Smooth muscle cell of the brain vasculature (primary cell): ENCODE measurements at regions not wholly inside any gene's neighbourhood (a gene's known extent, or its start where the extent isn't known, plus 50 kb on each side); places are given as distances from the start of the nearest gene placed in this dataset.
"Not testable (repeated sequence)": the region's sequence is repeated elsewhere in the genome, so short reads cannot be mapped to it uniquely, and the experiment has no call there.

ENCODE experiments used
- DNase-seq: peaks from one replicate; pipeline ENCODE4 v3.0.0-alpha.2; 2012; ENCODE audit warnings: low read depth, low spot score

DNA sequence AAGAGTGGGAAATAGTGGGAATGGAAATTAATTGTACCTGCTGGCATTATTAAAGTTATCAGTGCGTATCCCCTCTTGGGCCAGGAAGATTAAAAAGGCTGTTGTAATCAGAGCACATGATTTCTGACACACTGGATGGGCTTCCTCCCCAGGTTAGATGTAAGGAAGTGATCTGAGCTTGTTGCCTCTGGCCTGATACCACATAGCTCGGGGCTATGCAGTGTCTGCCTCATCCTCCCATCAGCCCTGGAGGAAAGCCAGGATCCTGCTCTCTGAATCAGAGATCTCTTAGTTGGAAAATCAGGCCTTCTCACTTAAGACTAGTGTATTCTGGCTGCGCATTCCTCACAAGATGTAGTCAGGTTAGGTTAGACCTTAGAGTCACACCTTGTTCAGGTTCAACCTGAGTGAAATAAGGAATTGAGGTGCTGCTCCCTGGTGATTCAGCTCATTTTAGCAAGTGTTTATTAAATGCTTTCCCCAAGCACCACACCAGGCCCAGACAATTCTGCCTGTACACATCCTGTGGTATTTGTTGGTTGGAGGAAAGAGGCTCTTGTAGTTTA is 108.2 kb upstream of the IKBKE start:
- DNase-seq: not testable (repeated sequence)

DNA sequence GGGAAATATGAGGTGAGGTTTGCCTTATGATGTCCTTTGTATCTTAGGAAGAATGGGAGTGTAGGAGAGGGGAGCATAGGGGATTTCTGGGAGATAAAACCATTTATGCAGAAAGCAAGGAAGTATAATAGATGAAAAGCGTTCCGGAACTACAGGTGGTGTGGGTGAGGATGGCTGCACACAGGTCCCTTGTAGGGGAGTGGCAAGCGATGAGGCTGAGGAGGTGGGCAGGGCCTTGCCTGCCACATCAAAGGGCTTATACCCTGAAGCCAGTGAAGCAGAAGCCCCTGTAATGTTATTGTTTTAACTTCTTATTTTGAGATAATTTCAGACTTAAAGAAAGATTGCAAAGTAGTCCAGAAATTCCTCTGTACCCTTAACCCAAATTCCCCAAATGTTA is 107.3 kb upstream of the IKBKE start:
- not testable (repeated sequence) for DNase-seq

GRCh38 chr1:206365271-206365670 is 105.0 kb upstream of the IKBKE start:
- not testable (repeated sequence) for DNase-seq

- not testable (repeated sequence) for DNase-seq
Measured at GRCh38 chr1:206366131-206366530, 104.1 kb upstream of the IKBKE start.

- not testable (repeated sequence) for DNase-seq
Measured at GRCh38 chr1:206366772-206367171, 103.5 kb upstream of the IKBKE start.

GRCh38 chr1:206367955-206368622 is 102.2 kb upstream of the IKBKE start:
- DNase-seq: not testable (repeated sequence)

GRCh38 chr1:206374725-206375124 is 95.6 kb upstream of the IKBKE start:
- DNase-seq: not testable (repeated sequence)

DNA sequence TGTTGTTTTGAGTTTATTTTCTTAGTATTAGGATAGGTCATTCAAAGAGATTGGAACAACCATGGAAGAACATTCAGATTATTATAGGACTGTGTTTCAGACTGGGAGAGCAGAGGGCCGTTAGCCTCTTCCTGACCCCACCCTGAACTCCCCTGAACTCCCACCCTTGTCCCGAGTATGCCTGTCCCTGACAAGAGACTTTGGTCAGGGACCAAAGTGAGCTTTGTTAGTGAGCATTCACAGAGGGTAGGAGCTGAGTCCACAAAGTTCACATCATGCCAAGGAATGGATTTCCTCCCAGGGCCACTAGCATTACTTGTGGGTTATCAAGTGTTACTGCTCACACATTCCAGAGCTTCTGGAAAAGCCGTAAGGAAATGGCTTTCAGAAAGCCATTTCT is 94.7 kb upstream of the IKBKE start:
- not testable (repeated sequence) for DNase-seq

GRCh38 chr1:206378506-206378905 is 91.8 kb upstream of the IKBKE start:
- DNase-seq: not testable (repeated sequence)

DNA sequence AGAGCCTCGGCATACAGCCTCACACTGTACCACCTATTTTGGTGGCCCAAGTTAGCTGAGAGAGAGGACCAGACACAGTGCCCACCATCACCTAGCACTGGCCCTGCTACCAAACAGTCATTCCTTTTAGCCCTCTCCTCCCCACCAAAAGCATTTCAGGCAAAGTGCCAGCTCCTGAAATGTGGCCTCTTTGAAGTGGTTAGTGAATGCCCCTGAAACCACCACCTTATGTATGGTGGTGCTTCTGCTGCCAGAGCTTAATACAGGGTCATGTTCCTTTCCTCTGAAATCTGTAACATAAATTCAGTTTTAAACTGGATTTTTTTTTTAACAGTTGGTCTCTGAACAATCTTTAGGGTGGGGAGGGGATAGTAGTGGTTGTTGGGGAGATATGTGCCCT is 91.0 kb upstream of the IKBKE start:
- not testable (repeated sequence) for DNase-seq

DNA sequence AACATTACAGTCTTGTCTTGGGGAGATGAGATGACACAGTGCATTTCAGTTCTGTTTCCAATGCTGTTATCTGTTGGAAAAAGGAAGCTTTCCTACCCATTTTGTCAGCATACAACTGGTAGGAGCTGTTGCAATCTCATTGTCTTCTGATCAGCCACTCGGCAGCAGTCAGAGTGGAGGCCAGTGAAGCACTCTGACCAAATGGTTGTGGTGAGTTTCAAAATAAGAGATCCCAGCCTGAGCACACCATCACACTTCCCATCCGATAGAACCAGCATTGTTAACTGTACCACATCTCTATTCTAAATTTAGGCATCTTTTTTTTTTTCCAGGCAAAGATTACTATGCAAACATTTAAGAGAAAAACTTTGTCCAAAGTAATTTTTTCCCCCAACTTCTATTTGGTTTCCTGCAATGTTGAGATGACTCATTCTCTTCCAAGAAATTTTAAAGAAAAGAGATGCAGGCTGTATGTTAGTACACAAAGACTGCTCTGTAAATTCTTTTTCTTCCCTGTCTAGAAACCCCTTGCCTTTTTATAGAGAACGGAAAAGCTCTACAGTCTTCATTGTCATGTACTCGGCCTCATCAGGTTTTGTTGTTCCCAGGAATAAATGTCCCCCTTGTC is 90.0 kb upstream of the IKBKE start:
- DNase-seq: not testable (repeated sequence)

DNA sequence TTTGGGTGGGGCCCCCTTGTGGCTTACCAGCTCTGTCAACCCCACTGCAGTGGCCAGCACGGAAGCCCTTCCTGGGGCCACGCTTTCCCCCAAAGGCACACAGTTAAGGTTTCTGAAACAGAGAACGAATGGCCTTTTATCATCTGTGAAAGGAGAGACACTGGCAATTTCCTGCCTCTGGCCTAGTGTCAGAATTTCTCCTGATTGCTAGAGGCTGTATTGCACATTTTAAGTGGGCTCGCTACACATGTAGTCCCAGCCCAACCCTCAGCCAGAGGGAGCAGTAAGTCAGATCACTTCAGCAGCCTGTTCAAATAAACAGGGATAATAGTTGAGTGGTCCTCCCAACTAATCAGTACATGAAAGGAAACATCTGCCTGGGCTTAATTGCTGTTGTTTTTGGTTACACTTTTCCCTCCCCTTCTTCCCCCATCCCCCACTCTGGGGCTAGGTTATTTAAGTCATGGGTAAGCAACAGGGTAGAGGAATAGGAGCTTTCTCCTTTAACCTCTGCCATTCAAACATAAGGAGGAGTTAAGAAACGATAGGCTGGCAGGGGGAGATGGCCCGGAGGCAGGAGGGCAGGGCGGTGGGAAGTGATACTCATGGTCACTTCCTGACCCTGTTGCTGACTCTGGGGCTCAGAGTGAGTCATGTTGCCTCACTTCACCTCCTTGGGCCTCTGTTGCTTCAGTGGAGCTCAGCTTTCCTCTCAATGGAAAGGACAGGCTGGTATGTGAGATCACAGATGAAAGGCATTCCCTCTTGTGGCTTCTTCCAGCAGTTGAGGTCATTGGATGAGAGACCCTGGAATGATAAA is 89.3 kb upstream of the IKBKE start:
- DNase-seq: not testable (repeated sequence)

DNA sequence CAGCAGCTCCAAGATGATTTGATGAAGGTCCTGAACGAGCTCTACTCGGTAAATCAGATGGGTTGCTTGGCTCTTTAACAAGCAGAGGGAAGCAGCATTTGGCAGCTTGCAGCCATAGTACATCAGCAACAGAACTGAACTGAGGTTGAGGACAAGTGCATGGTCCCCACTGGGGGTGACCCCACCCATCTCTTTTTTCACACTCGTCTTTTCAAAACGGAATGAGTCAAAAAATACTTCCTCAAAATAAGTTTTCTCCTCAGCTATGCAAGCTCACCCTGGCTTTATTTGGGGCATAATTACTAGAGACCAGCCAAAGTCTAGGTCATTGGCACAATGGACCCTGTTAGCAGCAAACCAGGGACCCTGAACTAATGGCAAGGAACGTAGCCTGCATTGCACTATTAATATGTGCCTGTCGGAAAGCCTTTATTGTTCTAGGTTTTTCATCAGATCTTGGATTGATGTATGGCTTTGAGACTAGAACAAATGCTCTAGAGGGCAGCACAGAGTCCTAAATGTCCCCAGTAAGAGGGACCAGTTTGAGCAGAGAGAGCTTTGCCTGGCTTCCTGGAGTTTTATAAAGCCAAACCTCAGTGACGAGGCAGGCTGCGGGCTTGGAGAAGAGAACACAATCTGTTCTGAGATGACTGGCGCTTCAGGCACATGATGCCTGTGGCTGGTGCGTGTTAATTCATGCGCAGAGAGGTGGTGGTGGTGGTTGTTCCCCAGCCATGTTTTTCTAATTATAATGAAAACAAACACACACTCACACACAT is 86.1 kb upstream of the IKBKE start:
- DNase-seq: peak; percentile 44

- not testable (repeated sequence) for DNase-seq
Measured at GRCh38 chr1:206384891-206385290, 85.4 kb upstream of the IKBKE start.

DNA sequence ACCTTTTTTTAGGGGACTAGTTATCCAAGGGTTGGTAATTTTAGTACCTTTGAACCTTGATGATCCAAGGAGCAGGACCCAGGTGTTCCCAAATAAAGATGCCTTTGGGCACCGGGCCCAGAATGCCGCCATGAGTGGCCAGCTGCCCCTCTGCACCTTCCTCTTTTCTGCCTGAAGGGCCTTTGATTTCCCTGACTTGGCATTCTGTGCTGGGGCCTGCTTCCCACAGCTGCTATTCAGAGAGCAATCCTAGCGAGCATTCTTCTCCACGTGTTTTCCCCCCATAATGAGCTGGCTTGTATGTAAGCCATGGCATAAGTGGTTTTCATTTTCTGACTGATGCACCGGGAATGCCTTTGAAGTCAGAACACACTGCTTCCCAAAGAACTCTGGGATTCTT is 82.6 kb upstream of the IKBKE start:
- DNase-seq: not testable (repeated sequence)

DNA sequence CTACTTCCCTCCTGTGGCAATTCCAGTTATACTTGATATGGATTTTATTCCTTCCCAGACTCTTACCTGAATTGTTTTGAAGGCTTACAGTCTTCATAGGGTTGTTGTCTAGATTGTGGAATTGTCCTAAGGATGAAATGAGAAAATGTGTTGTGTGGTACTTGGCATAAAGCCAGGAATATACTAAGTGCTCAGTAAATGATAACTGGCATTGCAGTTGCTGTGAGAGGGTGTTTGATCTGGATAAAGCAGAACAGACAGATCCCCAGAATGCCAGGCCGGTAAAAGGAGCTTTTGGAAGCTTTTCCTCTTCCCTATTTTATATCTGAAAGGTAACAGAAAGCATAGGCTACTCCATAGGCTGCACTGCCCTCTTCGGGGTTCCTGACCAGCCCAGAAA is 78.4 kb upstream of the IKBKE start:
- DNase-seq: not testable (repeated sequence)

GRCh38 chr1:206397501-206397900 is 72.8 kb upstream of the IKBKE start:
- DNase-seq: not testable (repeated sequence)

- DNase-seq: not testable (repeated sequence)
Measured at GRCh38 chr1:206398261-206398660, 72.0 kb upstream of the IKBKE start.

DNA sequence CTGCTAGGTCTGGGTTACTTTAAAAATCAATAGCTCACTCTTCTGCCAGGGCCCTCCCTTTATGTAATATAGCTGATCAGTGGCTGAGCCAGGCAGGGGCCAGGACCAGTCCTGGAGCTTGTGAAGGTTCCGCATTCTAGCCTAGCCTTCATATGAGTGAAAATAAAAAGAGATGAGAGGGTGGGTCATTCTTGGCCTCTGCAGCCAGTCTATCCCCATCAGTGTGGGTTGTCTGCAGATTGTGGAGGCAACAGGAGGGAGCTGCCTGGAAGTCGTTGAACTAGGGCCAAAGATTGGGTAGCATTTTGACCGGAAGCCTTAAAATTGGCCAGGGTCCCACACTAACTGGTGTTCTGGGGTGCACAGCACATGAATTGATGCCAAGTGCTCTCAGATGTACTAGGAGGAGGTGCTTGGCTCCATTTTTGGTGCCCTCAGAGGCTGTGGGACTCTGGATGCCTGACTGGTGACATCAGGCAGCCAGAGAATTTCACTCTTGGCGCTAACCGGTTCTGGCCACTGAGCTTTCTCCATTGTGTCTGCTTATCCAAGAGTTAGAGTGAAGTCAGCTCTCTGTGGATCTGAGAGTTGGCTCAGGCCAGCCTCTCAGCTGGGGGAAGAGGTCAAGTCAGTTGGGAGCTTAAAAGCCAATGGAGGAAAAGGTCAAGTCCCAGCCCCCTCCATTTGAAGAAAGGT is 66.5 kb upstream of the IKBKE start:
- not testable (repeated sequence) for DNase-seq

DNA sequence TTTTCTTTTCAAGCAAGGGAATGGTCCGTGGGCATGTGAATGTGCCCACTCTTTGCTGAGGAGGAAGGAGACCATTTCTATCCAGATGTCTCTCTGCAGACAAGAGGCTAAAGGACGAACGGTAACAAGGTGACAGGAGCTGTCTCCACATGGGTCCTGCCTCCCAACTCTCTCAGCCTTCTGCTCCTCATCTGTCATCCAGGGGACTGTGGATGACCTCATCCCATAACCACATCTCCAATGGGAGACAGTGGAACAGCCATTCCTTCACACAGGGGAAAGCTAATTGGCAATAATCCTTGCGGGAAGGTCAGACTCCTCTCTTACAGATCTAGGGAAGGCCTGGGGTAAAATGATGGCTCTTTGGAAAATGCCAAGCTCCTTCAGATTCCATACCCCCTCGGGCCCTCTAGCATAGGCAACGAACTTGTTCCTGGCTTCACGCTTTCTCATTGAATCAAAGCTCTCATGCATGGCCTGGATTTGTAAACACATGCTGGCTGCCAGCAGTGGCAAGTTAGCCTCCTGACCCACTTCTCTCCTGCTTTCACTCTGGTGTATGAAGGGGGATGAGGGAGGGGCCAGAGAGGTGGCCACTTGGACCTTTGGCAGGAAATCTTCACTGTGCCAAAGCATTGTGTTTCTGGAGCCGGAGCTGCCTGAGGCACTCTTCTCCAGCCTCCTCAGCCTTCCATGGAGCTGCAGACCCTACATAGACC is 65.8 kb upstream of the IKBKE start:
- not testable (repeated sequence) for DNase-seq
